ENCODE measurements at regions not wholly inside any gene's neighbourhood (a gene's known extent, or its start where the extent isn't known, plus 50 kb on each side); places are given as distances from the start of the nearest gene placed in this dataset.

- peak; percentile 56 for DNase-seq
- intact Hi-C loops (cut with micrococcal nuclease), result no loop called here
- CTCF ChIA-PET, result interaction anchor here (0.6 to 1.4 kb wide), 5 partner anchors 8 to 621 kb away, joined by 3 to 4 read pairs (median 3); no protein-coding TSS in a partner anchor
- Mint-ChIP-seq H3K4me1 (ENCODE audit: low read depth) (no peaks in the 10 kb centered on the region), H3K36me3 (ENCODE audit: low read depth) (no peaks in the 10 kb centered on the region), H3K4me3 (no peak overlapping the region), H3K27ac (no peak overlapping the region), H3K9me3 (no peaks in the 10 kb centered on the region), H3K27me3 (ENCODE audit: low read depth) (no peaks in the 10 kb centered on the region)
These were observed 667.6 kb downstream of the PCDH18 start for GRCh38 chr4:136864604-136865185.

GRCh38 chr4:136863756-136864155 is 668.5 kb downstream of the PCDH18 start:
- H3K4me1 Mint-ChIP-seq (ENCODE audit: low read depth), result no peaks in the 10 kb centered on the region
- H3K27me3 Mint-ChIP-seq (ENCODE audit: low read depth), result no peaks in the 10 kb centered on the region
- no peaks in the 10 kb centered on the region for H3K36me3 Mint-ChIP-seq (ENCODE audit: low read depth)
- no peak overlapping the region for H3K27ac Mint-ChIP-seq
- H3K9me3 Mint-ChIP-seq, result no peaks in the 10 kb centered on the region
- DNase-seq, result no peak
- H3K4me3 Mint-ChIP-seq, result no peak overlapping the region
- CTCF ChIA-PET, result interaction anchor here (0.7 to 1.1 kb wide), 3 partner anchors 9 to 26 kb away, joined by 3 to 4 read pairs (median 3); no protein-coding TSS in a partner anchor
- intact Hi-C loops (cut with micrococcal nuclease), result no loop called here

- no peaks in the 10 kb centered on the region for H3K36me3 Mint-ChIP-seq (ENCODE audit: low read depth)
- intact Hi-C loops (cut with micrococcal nuclease), result no loop called here
- no peaks in the 10 kb centered on the region for H3K4me1 Mint-ChIP-seq (ENCODE audit: low read depth)
- no peaks in the 10 kb centered on the region for H3K9me3 Mint-ChIP-seq
- CTCF ChIA-PET, result interaction anchor here (0.7 to 1.1 kb wide), 2 partner anchors 10 to 1626 kb away, joined by 3 read pairs; no protein-coding TSS in a partner anchor
- peaks cover 2% of the 10 kb centered on the region for H3K27me3 Mint-ChIP-seq (ENCODE audit: low read depth)
- no peak overlapping the region for H3K4me3 Mint-ChIP-seq
- H3K27ac Mint-ChIP-seq, result no peak overlapping the region
- DNase-seq, result no peak
These were observed 669.6 kb downstream of the PCDH18 start for GRCh38 chr4:136862653-136863052.

GRCh38 chr4:136861091-136861490 is 671.2 kb downstream of the PCDH18 start:
- H3K9me3 Mint-ChIP-seq, result no peaks in the 10 kb centered on the region
- no peak overlapping the region for H3K4me3 Mint-ChIP-seq
- CTCF ChIA-PET, result interaction anchor here (0.6 kb wide), 1 partner anchor 14 kb away, joined by 3 read pairs; no protein-coding TSS in a partner anchor
- no peak for DNase-seq
- no peaks in the 10 kb centered on the region for H3K4me1 Mint-ChIP-seq (ENCODE audit: low read depth)
- peaks cover 4% of the 10 kb centered on the region for H3K27me3 Mint-ChIP-seq (ENCODE audit: low read depth)
- no peaks in the 10 kb centered on the region for H3K36me3 Mint-ChIP-seq (ENCODE audit: low read depth)
- no peak overlapping the region for H3K27ac Mint-ChIP-seq
- intact Hi-C loops (cut with micrococcal nuclease), result no loop called here

GRCh38 chr4:136858903-136859302 is 673.4 kb downstream of the PCDH18 start:
- CTCF ChIA-PET, result no interaction called here
- H3K27me3 Mint-ChIP-seq (ENCODE audit: low read depth), result peaks cover 4% of the 10 kb centered on the region
- H3K36me3 Mint-ChIP-seq (ENCODE audit: low read depth), result no peaks in the 10 kb centered on the region
- intact Hi-C loops (cut with micrococcal nuclease), result no loop called here
- DNase-seq, result no peak
- no peaks in the 10 kb centered on the region for H3K4me1 Mint-ChIP-seq (ENCODE audit: low read depth)
- peaks cover 2% of the 10 kb centered on the region for H3K9me3 Mint-ChIP-seq
- no peak overlapping the region for H3K4me3 Mint-ChIP-seq
- H3K27ac Mint-ChIP-seq, result no peak overlapping the region

- H3K27ac Mint-ChIP-seq, result no peak overlapping the region
- peaks cover 2% of the 10 kb centered on the region for H3K9me3 Mint-ChIP-seq
- H3K36me3 Mint-ChIP-seq (ENCODE audit: low read depth), result no peaks in the 10 kb centered on the region
- H3K4me1 Mint-ChIP-seq (ENCODE audit: low read depth), result no peaks in the 10 kb centered on the region
- CTCF ChIA-PET, result no interaction called here
- DNase-seq, result no peak
- intact Hi-C loops (cut with micrococcal nuclease), result no loop called here
- H3K27me3 Mint-ChIP-seq (ENCODE audit: low read depth), result peaks cover 4% of the 10 kb centered on the region
- H3K4me3 Mint-ChIP-seq, result no peak overlapping the region
These were observed 676.4 kb downstream of the PCDH18 start for GRCh38 chr4:136855886-136856285.

GRCh38 chr4:136850446-136850845 is 681.8 kb downstream of the PCDH18 start:
- Mint-ChIP-seq H3K27me3 (ENCODE audit: low read depth) (no peaks in the 10 kb centered on the region), H3K27ac (no peak overlapping the region), H3K9me3 (peaks cover 6% of the 10 kb centered on the region), H3K4me3 (no peak overlapping the region), H3K36me3 (ENCODE audit: low read depth) (no peaks in the 10 kb centered on the region), H3K4me1 (ENCODE audit: low read depth) (no peaks in the 10 kb centered on the region)
- CTCF ChIA-PET, result no interaction called here
- DNase-seq, result no peak
- intact Hi-C loops (cut with micrococcal nuclease), result no loop called here

GRCh38 chr4:136847881-136848621 is 684.2 kb downstream of the PCDH18 start:
- DNase-seq, result no peak
- no peak overlapping the region for H3K27ac Mint-ChIP-seq
- H3K9me3 Mint-ChIP-seq, result peaks cover 12% of the 10 kb centered on the region
- CTCF ChIA-PET, result no interaction called here
- no peaks in the 10 kb centered on the region for H3K4me1 Mint-ChIP-seq (ENCODE audit: low read depth)
- intact Hi-C loops (cut with micrococcal nuclease), result no loop called here
- no peaks in the 10 kb centered on the region for H3K36me3 Mint-ChIP-seq (ENCODE audit: low read depth)
- H3K4me3 Mint-ChIP-seq, result no peak overlapping the region
- H3K27me3 Mint-ChIP-seq (ENCODE audit: low read depth), result no peaks in the 10 kb centered on the region

GRCh38 chr4:136841526-136841925 is 690.8 kb downstream of the PCDH18 start:
- Mint-ChIP-seq H3K27me3 (ENCODE audit: low read depth) (no peaks in the 10 kb centered on the region), H3K27ac (no peak overlapping the region), H3K36me3 (ENCODE audit: low read depth) (no peaks in the 10 kb centered on the region), H3K9me3 (peaks cover 19% of the 10 kb centered on the region), H3K4me3 (no peak overlapping the region), H3K4me1 (ENCODE audit: low read depth) (no peaks in the 10 kb centered on the region)
- intact Hi-C loops (cut with micrococcal nuclease), result no loop called here
- CTCF ChIA-PET, result no interaction called here
- DNase-seq, result no peak

GRCh38 chr4:136838607-136839006 is 693.7 kb downstream of the PCDH18 start:
- Mint-ChIP-seq H3K4me3 (no peak overlapping the region), H3K4me1 (ENCODE audit: low read depth) (no peaks in the 10 kb centered on the region), H3K27ac (no peak overlapping the region), H3K9me3 (peaks cover 8% of the 10 kb centered on the region), H3K27me3 (ENCODE audit: low read depth) (no peaks in the 10 kb centered on the region), H3K36me3 (ENCODE audit: low read depth) (no peaks in the 10 kb centered on the region)
- CTCF ChIA-PET, result no interaction called here
- DNase-seq, result no peak
- intact Hi-C loops (cut with micrococcal nuclease), result no loop called here

GRCh38 chr4:136831553-136831952 is 700.7 kb downstream of the PCDH18 start:
- no peaks in the 10 kb centered on the region for H3K36me3 Mint-ChIP-seq (ENCODE audit: low read depth)
- intact Hi-C loops (cut with micrococcal nuclease), result no loop called here
- DNase-seq, result no peak
- CTCF ChIA-PET, result interaction anchor here (0.8 kb wide), 1 partner anchor 18 kb away, joined by 3 read pairs; no protein-coding TSS in a partner anchor
- no peaks in the 10 kb centered on the region for H3K27me3 Mint-ChIP-seq (ENCODE audit: low read depth)
- no peaks in the 10 kb centered on the region for H3K4me1 Mint-ChIP-seq (ENCODE audit: low read depth)
- H3K27ac Mint-ChIP-seq, result no peak overlapping the region
- no peak overlapping the region for H3K4me3 Mint-ChIP-seq
- peaks cover 1% of the 10 kb centered on the region for H3K9me3 Mint-ChIP-seq

GRCh38 chr4:136829280-136829679 is 703.0 kb downstream of the PCDH18 start:
- H3K4me1 Mint-ChIP-seq (ENCODE audit: low read depth), result no peaks in the 10 kb centered on the region
- no peak for DNase-seq
- no peak overlapping the region for H3K4me3 Mint-ChIP-seq
- CTCF ChIA-PET, result no interaction called here
- H3K36me3 Mint-ChIP-seq (ENCODE audit: low read depth), result no peaks in the 10 kb centered on the region
- intact Hi-C loops (cut with micrococcal nuclease), result no loop called here
- H3K27me3 Mint-ChIP-seq (ENCODE audit: low read depth), result no peaks in the 10 kb centered on the region
- H3K27ac Mint-ChIP-seq, result no peak overlapping the region
- no peaks in the 10 kb centered on the region for H3K9me3 Mint-ChIP-seq

GRCh38 chr4:136823020-136823419 is 709.3 kb downstream of the PCDH18 start:
- no peaks in the 10 kb centered on the region for H3K9me3 Mint-ChIP-seq
- no peaks in the 10 kb centered on the region for H3K27me3 Mint-ChIP-seq (ENCODE audit: low read depth)
- H3K27ac Mint-ChIP-seq, result no peak overlapping the region
- no peaks in the 10 kb centered on the region for H3K36me3 Mint-ChIP-seq (ENCODE audit: low read depth)
- CTCF ChIA-PET, result no interaction called here
- intact Hi-C loops (cut with micrococcal nuclease), result no loop called here
- H3K4me1 Mint-ChIP-seq (ENCODE audit: low read depth), result no peaks in the 10 kb centered on the region
- DNase-seq, result no peak
- H3K4me3 Mint-ChIP-seq, result no peak overlapping the region
